ENCODE measurements at regions not wholly inside any gene's neighbourhood (a gene's known extent, or its start where the extent isn't known, plus 50 kb on each side); places are given as distances from the start of the nearest gene placed in this dataset.
"Not testable (repeated sequence)": the region's sequence is repeated elsewhere in the genome, so short reads cannot be mapped to it uniquely, and the experiment has no call there.

DNA sequence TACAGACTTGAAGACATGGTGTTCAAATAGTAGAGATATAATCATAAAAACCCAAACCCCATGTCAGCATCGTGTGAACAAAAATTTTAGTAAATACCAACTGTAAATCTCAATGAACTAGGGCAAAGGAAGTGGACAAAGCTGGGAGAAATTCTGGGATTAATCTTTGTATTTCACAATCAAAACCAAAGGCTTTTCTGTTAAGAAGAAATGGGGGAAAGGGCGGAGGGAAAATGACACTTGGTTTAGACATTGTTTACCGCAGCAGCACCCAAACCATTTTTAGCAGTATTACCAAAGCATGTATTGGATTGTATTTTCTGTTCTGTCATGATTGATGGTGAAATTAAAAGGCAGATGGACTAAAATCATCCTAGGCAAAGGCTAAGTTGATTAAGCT, 134.2 kb upstream of the PRSS3 start:
- Histone ChIP-seq H3K27ac (ENCODE audit: low read depth, low read length) (no peak overlapping the region), H3K36me3 (ENCODE audit: control insufficient read depth, insufficient read depth, low read length) (no peaks in the 10 kb centered on the region), H3K9ac (ENCODE audit: low read length) (no peak overlapping the region), H3K4me3 (ENCODE audit: low read depth, low read length) (no peak overlapping the region), H3K9me3 (ENCODE audit: control insufficient read depth, insufficient read depth, low read depth, low read length) (peaks cover 4% of the 10 kb centered on the region; the same call in 1 of the 2 replicates), H3K27me3 (ENCODE audit: control insufficient read depth, insufficient read depth, low read length) (peaks cover 3% of the 10 kb centered on the region; the same call in 1 of the 2 replicates), H3K4me1 (ENCODE audit: control insufficient read depth, insufficient read depth, low read length) (no peaks in the 10 kb centered on the region)

GRCh38 chr9:33662871-33663270, 132.5 kb upstream of the PRSS3 start:
- Histone ChIP-seq H3K4me1 (ENCODE audit: control insufficient read depth, insufficient read depth, low read length) (no peaks in the 10 kb centered on the region), H3K9ac (ENCODE audit: low read length) (no peak overlapping the region), H3K9me3 (ENCODE audit: control insufficient read depth, insufficient read depth, low read depth, low read length) (peaks cover 13% of the 10 kb centered on the region; the same call in 1 of the 2 replicates), H3K27ac (ENCODE audit: low read depth, low read length) (no peak overlapping the region), H3K36me3 (ENCODE audit: control insufficient read depth, insufficient read depth, low read length) (no peaks in the 10 kb centered on the region), H3K27me3 (ENCODE audit: control insufficient read depth, insufficient read depth, low read length) (peaks cover 3% of the 10 kb centered on the region; the same call in 1 of the 2 replicates), H3K4me3 (ENCODE audit: low read depth, low read length) (no peak overlapping the region)

DNA sequence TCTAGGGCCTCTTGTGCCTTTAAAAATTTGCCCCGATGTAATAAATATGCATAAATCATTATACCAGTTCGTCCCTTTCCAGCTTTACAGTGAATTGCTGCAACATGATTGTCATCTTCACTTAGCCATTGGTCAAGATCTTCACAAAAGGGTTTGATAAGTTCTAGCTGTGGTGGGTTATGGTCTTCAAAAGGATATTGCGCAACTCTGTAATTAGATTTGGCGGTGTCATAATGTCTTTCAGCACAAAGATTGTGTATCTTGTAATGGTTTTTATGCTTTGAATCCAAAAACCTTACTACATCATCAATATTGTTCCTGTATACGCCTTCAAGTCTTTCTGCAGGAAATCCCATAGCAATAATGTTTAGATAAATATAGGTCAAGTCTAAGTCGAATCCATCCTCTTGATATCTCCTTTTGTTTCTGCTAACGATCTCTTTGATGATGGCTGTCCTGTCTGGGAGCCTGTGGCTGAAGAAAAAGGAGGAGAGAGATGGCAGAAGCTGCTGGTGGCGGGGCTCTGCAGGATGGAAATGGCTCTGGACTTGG, 119.1 kb upstream of the PRSS3 start:
- H3K4me1 ChIP-seq (ENCODE audit: control insufficient read depth, insufficient read depth, low read length); H3K27ac ChIP-seq (ENCODE audit: low read depth, low read length); H3K27me3 ChIP-seq (ENCODE audit: control insufficient read depth, insufficient read depth, low read length); H3K9me3 ChIP-seq (ENCODE audit: control insufficient read depth, insufficient read depth, low read depth, low read length); H3K36me3 ChIP-seq (ENCODE audit: control insufficient read depth, insufficient read depth, low read length): not testable (repeated sequence)
- H3K9ac ChIP-seq (ENCODE audit: low read length): peak overlapping the region; percentile 53
- peak overlapping the region; percentile 71 for H3K4me3 ChIP-seq (ENCODE audit: low read depth, low read length)

GRCh38 chr9:33676746-33677505, 118.4 kb upstream of the PRSS3 start:
- H3K9ac ChIP-seq (ENCODE audit: low read length): peak overlapping the region; percentile 61
- H3K27ac ChIP-seq (ENCODE audit: low read depth, low read length): peak overlapping the region; percentile 80; the same call in 1 of the 2 replicates
- no peaks in the 10 kb centered on the region for H3K27me3 ChIP-seq (ENCODE audit: control insufficient read depth, insufficient read depth, low read length)

DNA sequence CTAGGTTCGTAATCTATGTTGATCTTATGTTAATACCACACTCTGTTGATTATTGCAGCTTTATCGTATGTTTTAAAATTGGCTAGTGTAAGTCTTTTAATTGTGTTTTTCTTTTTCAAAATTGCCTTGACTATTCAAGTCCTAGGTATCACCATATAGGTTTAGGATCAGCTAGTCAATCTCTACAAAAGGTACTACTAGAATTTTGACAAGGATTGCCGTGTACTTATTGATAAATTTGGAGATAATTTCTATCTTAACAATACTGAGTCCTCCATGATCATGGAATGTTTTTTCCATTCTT, 117.9 kb upstream of the PRSS3 start:
- Histone ChIP-seq H3K36me3 (ENCODE audit: control insufficient read depth, insufficient read depth, low read length) (no peaks in the 10 kb centered on the region), H3K4me3 (ENCODE audit: low read depth, low read length) (peak overlapping the region; percentile 71), H3K9me3 (ENCODE audit: control insufficient read depth, insufficient read depth, low read depth, low read length) (no peaks in the 10 kb centered on the region), H3K9ac (ENCODE audit: low read length) (no peak overlapping the region), H3K27ac (ENCODE audit: low read depth, low read length) (peak overlapping the region; percentile 80; the same call in 1 of the 2 replicates), H3K4me1 (ENCODE audit: control insufficient read depth, insufficient read depth, low read length) (no peaks in the 10 kb centered on the region), H3K27me3 (ENCODE audit: control insufficient read depth, insufficient read depth, low read length) (no peaks in the 10 kb centered on the region)

More at GRCh38 chr9:33676746-33677505, 118.4 kb upstream of the PRSS3 start:
- no peaks in the 10 kb centered on the region for H3K9me3 ChIP-seq (ENCODE audit: control insufficient read depth, insufficient read depth, low read depth, low read length)
- H3K4me3 ChIP-seq (ENCODE audit: low read depth, low read length): peak overlapping the region; percentile 71
- no peaks in the 10 kb centered on the region for H3K36me3 ChIP-seq (ENCODE audit: control insufficient read depth, insufficient read depth, low read length)
- no peaks in the 10 kb centered on the region for H3K4me1 ChIP-seq (ENCODE audit: control insufficient read depth, insufficient read depth, low read length)

- H3K27me3 ChIP-seq (ENCODE audit: control insufficient read depth, insufficient read depth, low read length): no peaks in the 10 kb centered on the region
- H3K4me3 ChIP-seq (ENCODE audit: low read depth, low read length): no peak overlapping the region
- no peaks in the 10 kb centered on the region for H3K36me3 ChIP-seq (ENCODE audit: control insufficient read depth, insufficient read depth, low read length)
- no peaks in the 10 kb centered on the region for H3K4me1 ChIP-seq (ENCODE audit: control insufficient read depth, insufficient read depth, low read length)
- H3K9ac ChIP-seq (ENCODE audit: low read length): no peak overlapping the region
- no peak overlapping the region for H3K27ac ChIP-seq (ENCODE audit: low read depth, low read length)
- H3K9me3 ChIP-seq (ENCODE audit: control insufficient read depth, insufficient read depth, low read depth, low read length): no peaks in the 10 kb centered on the region
These were observed 117.4 kb upstream of the PRSS3 start for GRCh38 chr9:33677961-33678360.

GRCh38 chr9:33682551-33682950, 112.8 kb upstream of the PRSS3 start:
- no peaks in the 10 kb centered on the region for H3K4me1 ChIP-seq (ENCODE audit: control insufficient read depth, insufficient read depth, low read length)
- no peaks in the 10 kb centered on the region for H3K36me3 ChIP-seq (ENCODE audit: control insufficient read depth, insufficient read depth, low read length)
- no peaks in the 10 kb centered on the region for H3K27me3 ChIP-seq (ENCODE audit: control insufficient read depth, insufficient read depth, low read length)
- no peaks in the 10 kb centered on the region for H3K9me3 ChIP-seq (ENCODE audit: control insufficient read depth, insufficient read depth, low read depth, low read length)
- H3K27ac ChIP-seq (ENCODE audit: low read depth, low read length): no peak overlapping the region
- no peak overlapping the region for H3K9ac ChIP-seq (ENCODE audit: low read length)
- H3K4me3 ChIP-seq (ENCODE audit: low read depth, low read length): no peak overlapping the region

- Histone ChIP-seq H3K9ac (ENCODE audit: low read length) (no peak overlapping the region), H3K27ac (ENCODE audit: low read depth, low read length) (no peak overlapping the region), H3K9me3 (ENCODE audit: control insufficient read depth, insufficient read depth, low read depth, low read length) (no peaks in the 10 kb centered on the region), H3K4me3 (ENCODE audit: low read depth, low read length) (no peak overlapping the region), H3K27me3 (ENCODE audit: control insufficient read depth, insufficient read depth, low read length) (no peaks in the 10 kb centered on the region), H3K36me3 (ENCODE audit: control insufficient read depth, insufficient read depth, low read length) (no peaks in the 10 kb centered on the region), H3K4me1 (ENCODE audit: control insufficient read depth, insufficient read depth, low read length) (no peaks in the 10 kb centered on the region)
These were observed 110.5 kb upstream of the PRSS3 start for GRCh38 chr9:33684831-33685230.

GRCh38 chr9:33686942-33687341, 108.4 kb upstream of the PRSS3 start:
- Histone ChIP-seq H3K36me3 (ENCODE audit: control insufficient read depth, insufficient read depth, low read length) (no peaks in the 10 kb centered on the region), H3K27ac (ENCODE audit: low read depth, low read length) (no peak overlapping the region), H3K9me3 (ENCODE audit: control insufficient read depth, insufficient read depth, low read depth, low read length) (no peaks in the 10 kb centered on the region), H3K4me3 (ENCODE audit: low read depth, low read length) (no peak overlapping the region), H3K4me1 (ENCODE audit: control insufficient read depth, insufficient read depth, low read length) (no peaks in the 10 kb centered on the region), H3K9ac (ENCODE audit: low read length) (no peak overlapping the region), H3K27me3 (ENCODE audit: control insufficient read depth, insufficient read depth, low read length) (no peaks in the 10 kb centered on the region)

DNA sequence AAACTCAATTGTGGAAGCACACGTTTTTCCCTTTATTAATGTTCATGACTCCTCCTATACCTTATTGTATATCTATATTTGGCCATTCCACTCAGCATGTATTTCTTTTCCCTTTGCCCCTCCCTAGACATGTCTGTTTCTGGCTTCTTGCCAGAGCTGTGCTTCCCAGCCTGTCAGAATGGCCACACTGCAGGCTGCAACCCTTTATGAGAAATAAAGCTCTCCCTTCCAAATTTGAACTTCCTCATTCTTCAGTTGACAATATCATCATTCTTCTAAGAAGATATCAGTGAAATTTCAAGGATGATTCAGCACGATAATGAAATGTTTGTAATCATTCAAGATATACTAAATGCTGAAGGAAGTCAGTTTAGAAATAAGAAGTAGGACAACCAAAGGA, 107.6 kb upstream of the PRSS3 start:
- H3K9me3 ChIP-seq (ENCODE audit: control insufficient read depth, insufficient read depth, low read depth, low read length): no peaks in the 10 kb centered on the region
- H3K27ac ChIP-seq (ENCODE audit: low read depth, low read length): no peak overlapping the region
- no peaks in the 10 kb centered on the region for H3K27me3 ChIP-seq (ENCODE audit: control insufficient read depth, insufficient read depth, low read length)
- no peak overlapping the region for H3K4me3 ChIP-seq (ENCODE audit: low read depth, low read length)
- H3K4me1 ChIP-seq (ENCODE audit: control insufficient read depth, insufficient read depth, low read length): no peaks in the 10 kb centered on the region
- no peak overlapping the region for H3K9ac ChIP-seq (ENCODE audit: low read length)
- no peaks in the 10 kb centered on the region for H3K36me3 ChIP-seq (ENCODE audit: control insufficient read depth, insufficient read depth, low read length)

DNA sequence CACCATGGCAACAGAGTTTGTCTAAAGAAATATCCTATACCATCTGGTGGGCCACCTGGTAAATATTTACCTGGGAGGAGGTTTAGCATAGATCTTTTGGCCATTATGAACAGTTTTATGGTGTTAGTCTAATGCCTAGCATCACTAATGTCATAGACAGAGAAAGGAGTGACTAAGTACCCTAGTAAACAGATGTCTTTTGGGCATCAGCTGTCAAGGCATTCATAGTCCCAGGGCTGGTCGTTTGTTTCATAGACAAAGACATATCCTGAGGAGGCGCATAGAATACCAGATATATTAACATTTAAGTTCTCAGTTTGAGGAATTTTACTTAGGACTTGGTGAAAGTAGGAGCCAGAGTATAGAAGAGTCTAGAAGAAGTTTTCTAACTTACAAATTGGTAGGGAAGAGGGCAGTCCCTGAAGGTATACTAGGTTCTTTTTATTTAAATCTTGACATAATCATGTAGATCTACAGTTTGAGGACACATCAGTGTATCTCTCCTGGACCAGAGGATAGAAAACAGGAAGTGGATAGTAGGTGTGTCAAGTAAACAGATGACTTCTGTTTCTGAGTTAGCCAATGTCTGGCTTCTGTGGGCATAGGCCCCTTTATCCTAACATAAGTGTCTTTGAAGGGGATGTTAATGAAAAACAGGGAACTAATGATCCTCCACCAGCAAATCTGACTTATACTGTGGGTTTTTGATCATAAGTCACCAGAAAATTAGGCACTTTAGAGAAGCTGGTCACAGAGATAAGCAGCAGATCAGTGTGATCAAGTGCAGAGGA, 105.0 kb upstream of the PRSS3 start:
- Histone ChIP-seq H3K9ac (ENCODE audit: low read length) (no peak overlapping the region), H3K4me3 (ENCODE audit: low read depth, low read length) (no peak overlapping the region), H3K9me3 (ENCODE audit: control insufficient read depth, insufficient read depth, low read depth, low read length) (no peaks in the 10 kb centered on the region), H3K27ac (ENCODE audit: low read depth, low read length) (no peak overlapping the region), H3K4me1 (ENCODE audit: control insufficient read depth, insufficient read depth, low read length) (no peaks in the 10 kb centered on the region), H3K36me3 (ENCODE audit: control insufficient read depth, insufficient read depth, low read length) (no peaks in the 10 kb centered on the region), H3K27me3 (ENCODE audit: control insufficient read depth, insufficient read depth, low read length) (no peaks in the 10 kb centered on the region)

Measured in HUES6 (cell line).